ENCODE measurements at regions not wholly inside any gene's neighbourhood (a gene's known extent, or its start where the extent isn't known, plus 50 kb on each side); places are given as distances from the start of the nearest gene placed in this dataset.

DNA sequence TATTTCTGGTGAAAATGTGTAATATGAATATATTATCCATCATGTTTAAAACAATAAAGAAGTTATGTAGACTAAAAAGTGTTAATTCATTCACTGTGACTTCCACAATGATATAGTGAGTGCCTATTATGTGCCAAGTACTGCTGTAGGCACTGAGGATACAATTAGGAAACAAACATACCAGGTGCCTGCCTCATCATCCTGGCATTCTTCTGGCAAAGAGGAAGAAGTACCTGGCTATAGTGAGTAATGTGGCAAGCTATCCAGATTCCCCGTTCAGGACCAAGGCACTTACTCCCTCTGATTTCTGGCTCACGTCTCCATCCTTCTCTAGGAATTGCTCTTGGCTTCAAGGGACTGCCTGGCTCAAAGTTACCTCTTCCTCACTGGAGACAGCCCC, 77.5 kb upstream of the CLMP start:
- no peak for TF ChIP-seq CTCF (IDR thresholded peaks at IDR 0.05; ENCODE audit: low read depth, low read length)

DNA sequence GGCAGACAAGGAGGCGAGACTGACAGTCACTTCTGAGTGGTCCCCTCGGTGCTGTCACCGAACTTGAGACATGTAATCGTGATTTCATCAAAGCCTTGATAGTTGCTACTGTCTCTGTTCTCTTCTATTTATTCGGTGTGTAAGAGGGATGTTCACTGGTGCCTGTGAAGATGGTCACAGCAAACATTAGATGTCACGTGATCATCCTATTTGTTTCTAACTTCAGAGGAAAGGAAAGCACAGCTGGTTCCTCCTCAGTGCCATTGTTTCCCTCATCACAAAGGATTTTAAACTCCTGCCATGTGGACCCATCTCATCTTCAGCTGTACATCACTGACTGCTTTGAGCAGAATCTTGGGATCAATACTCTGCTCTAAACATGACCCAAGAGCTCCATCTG, 73.1 kb upstream of the CLMP start:
- no peak for DNase-seq (ENCODE audit: extremely low read depth, low read depth)
- TF ChIP-seq CTCF (IDR thresholded peaks at IDR 0.05; ENCODE audit: low read depth, low read length), result no peak

More for the DNA sequence above, 77.5 kb upstream of the CLMP start:
- no peak for DNase-seq (ENCODE audit: extremely low read depth, low read depth)

GRCh38 chr11:123265951-123266350, 70.9 kb upstream of the CLMP start:
- DNase-seq (ENCODE audit: extremely low read depth, low read depth), result no peak
- TF ChIP-seq CTCF (IDR thresholded peaks at IDR 0.05; ENCODE audit: low read depth, low read length), result no peak

DNA sequence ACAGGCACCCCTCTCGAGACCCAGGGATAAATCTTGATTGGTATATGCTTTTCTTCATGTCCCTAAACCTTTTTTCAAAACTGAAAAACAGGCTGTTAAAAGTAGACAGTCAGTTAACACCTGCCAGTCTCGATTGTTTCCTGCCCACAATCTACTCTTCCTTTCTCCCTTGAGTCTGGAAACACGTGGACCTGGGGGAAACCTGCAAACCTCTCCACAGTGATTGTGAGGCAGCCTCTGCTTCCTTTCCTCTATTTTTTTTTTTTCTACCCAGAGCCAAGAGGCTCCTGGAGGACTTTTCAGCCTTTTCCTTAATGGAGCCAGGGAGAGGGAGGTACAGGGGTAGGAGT, 69.4 kb upstream of the CLMP start:
- DNase-seq (ENCODE audit: extremely low read depth, low read depth), result no peak
- TF ChIP-seq CTCF (IDR thresholded peaks at IDR 0.05; ENCODE audit: low read depth, low read length), result no peak

DNA sequence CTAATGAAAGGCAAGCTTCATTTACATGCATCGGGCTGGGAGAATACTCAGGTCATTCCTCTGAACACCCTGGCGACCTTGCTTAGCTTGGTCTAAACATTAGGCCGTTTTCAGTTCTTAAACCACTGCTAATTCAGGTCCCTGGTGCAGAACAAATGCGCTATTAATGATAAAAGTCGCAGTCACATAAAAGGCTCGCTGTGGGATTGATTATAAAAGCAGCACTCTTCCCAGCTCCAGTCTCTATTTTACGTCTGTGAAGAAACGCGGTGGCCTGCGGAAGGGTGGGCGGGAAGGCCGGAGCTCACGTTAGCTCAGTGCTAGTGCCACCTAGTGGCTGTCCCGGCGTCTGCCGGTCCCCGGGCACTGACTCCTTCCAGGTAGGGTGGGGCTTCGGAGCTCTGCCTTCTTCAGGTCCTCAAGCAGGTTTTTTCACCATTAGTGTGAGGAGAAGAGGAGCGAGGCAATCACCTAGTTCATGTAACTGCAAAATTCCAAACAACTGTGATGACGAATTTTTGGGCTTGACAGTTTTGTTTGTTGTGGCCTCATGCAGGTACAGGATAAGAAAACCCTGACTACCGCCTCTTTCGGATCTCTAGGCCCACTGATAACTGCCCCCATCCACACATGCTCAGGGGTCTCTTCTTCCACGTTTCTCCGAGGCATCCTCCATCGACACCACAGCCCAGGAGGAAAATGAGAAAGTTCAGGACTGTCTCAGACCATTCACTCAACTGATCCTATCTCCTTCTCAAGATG, 66.5 kb upstream of the CLMP start:
- TF ChIP-seq CTCF (IDR thresholded peaks at IDR 0.05; ENCODE audit: low read depth, low read length), result peak; percentile 98
- no peak for DNase-seq (ENCODE audit: extremely low read depth, low read depth)

DNA sequence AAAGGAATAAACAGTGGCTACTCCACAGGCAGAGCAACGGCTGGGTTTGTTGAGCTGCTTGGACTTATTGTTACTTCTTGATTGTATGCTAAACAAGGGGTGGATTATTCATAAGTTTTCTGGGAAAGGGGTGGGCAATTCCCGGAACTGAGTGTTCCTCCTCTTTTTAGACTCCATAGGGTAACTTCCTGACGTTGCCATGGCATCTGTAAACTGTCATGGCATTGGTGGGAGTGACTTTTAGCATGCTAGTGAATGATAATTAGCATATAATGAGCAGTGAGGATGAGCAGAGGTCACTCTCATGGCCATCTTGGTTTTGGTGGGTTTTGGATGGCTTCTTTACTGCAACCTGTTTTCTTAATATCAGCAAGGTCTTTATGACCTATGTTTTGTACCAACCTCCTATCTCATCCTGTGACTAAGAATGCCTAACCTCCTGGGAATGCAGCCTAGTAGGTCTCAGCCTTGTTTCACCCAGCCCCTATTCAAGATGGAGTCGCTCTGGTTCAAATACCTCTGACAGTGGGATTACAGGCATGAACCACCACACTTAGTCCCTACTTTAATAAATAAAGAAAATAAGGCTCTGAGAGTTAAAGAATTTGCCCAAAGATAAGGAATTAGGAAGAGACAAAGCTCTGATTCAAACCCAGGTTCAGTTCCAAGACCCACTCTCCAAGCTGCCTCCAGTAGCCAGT, 65.6 kb upstream of the CLMP start:
- DNase-seq (ENCODE audit: extremely low read depth, low read depth), result no peak
- no peak for TF ChIP-seq CTCF (IDR thresholded peaks at IDR 0.05; ENCODE audit: low read depth, low read length)

GRCh38 chr11:123258877-123259276, 63.8 kb upstream of the CLMP start:
- no peak for TF ChIP-seq CTCF (IDR thresholded peaks at IDR 0.05; ENCODE audit: low read depth, low read length)
- no peak for DNase-seq (ENCODE audit: extremely low read depth, low read depth)

All from AG09319 (cell line).